ENCODE measurements at regions not wholly inside any gene's neighbourhood (a gene's known extent, or its start where the extent isn't known, plus 50 kb on each side); places are given as distances from the start of the nearest gene placed in this dataset.
"Not testable (repeated sequence)": the region's sequence is repeated elsewhere in the genome, so short reads cannot be mapped to it uniquely, and the experiment has no call there.

DNA sequence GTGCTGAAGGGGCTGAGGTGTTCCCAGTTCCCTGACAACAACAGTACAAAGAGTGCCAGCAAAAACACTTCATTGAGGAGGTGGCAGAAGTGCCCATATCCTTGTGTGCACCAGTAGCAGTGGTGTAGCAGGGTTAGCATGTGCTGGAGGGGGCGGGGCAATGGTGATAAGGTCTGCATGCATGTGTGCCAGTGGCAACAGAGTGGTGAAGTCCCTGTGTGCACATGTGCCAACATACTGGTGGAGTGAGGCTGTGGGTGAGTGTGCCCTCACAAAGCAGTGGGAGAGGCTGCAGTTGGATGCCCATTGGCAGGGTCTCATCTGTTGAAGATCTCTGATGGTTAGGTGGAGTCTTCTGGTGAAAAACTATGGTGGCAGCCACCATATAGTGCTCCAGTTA, 994.6 kb downstream of the PCDH19 start:
- no peak for DNase-seq (ENCODE audit: low read depth)

DNA sequence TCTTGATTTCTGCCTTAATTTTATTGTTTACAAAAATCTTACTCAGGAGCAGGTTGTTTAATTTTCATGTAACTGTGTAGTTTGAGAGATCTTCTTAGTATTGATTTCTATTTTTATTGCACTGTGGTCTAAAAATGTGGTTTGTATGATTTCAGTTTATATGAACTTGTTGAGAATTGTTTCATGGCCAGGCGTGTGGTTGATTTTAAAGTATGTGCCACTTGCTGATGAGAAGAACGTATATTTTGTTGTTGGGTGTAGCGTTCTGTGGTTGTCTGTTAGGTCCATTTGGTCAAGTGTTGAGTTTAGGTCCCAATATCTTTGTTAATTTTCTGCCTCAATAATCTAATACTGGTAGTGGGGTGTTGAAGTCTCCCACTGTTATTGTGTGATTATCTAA, 996.8 kb downstream of the PCDH19 start:
- no peak for DNase-seq (ENCODE audit: low read depth)

DNA sequence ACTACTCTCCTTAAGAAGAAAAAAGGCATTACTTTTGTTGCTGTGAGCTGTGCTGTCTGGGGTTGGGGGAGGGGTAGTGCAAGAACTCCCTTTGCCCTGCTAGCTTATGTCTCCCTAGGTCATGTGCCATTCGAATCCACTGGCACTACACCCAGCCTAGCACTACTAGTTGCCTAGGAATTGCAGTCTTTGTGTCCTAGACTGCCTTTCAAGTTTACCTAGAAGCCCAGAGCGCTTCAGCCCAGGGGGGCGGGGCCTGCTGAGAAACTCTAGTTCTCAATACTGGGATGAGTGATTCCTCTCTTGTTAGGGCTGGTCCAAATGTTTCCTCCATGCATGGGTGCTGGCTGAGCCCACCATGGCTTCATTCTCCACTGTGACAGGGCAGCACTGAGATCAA, 1011.5 kb downstream of the PCDH19 start:
- DNase-seq (ENCODE audit: low read depth): no peak

- DNase-seq (ENCODE audit: low read depth): no peak
Observed at GRCh38 chrX:99397879-99398278, 1012.2 kb downstream of the PCDH19 start.

DNA sequence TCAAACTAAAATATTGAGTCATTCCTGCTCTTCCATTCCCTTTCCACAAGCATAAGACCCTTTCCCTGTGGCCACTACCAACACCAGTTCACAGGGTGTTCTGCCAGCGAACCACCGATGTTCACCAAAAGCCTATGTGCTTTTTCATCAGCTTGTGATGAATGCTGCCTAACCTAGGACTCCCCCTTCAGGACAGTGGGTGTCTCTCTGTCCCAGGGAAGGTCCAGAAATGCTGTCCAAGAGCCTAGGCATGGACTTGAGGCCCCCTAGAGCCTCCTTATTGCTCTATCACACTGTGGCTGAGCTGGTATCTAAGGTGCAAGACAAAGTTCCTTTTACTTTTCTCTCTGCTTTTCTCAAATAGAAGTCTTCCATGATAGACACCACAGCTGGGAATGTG, 1015.6 kb downstream of the PCDH19 start:
- peak; percentile 7 for DNase-seq (ENCODE audit: low read depth)

- DNase-seq (ENCODE audit: low read depth): no peak
Observed at GRCh38 chrX:99384594-99385374, 1025.3 kb downstream of the PCDH19 start.

DNA sequence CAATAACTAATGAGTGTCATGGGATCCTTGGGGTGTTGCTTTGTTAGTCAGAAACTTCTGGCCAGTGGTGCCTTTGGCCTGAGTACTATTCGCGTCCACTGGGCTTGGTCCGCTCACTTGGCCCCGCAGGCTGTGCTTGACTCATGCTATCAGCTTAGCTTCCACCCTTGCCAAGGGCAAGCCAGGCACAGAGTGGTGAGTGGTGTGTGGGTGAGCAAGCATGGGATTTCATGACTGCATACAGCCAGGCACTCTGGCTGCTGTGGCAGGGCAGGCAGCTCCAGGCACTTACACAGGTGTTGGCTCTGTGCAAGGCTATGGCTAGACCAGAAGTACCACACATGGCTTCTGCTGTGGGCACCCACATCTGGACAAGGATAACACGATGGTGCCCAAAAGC, 1026.3 kb downstream of the PCDH19 start:
- DNase-seq (ENCODE audit: low read depth): no peak

- DNase-seq (ENCODE audit: low read depth): no peak
Observed at GRCh38 chrX:99371976-99372595, 1038.0 kb downstream of the PCDH19 start.

DNA sequence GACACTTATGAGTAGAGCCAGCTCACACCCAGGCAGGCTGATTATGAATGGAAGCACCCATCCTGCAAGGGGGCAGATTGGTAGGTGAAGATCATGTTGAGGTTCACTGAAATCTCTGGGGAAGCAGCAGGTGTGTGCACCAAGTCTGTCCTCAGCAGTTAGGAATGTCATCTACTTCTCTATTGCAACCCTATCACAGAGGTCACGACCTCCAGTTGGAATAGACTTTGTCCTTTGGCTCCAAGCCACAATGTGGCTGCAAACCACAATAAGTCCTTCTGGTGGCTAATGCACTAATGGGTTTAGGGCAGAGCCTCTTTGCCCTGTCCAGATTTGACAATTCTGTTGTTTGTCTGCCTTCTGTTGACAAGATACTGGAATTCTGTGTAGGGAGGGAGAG, 1056.7 kb downstream of the PCDH19 start:
- no peak for DNase-seq (ENCODE audit: low read depth)

DNA sequence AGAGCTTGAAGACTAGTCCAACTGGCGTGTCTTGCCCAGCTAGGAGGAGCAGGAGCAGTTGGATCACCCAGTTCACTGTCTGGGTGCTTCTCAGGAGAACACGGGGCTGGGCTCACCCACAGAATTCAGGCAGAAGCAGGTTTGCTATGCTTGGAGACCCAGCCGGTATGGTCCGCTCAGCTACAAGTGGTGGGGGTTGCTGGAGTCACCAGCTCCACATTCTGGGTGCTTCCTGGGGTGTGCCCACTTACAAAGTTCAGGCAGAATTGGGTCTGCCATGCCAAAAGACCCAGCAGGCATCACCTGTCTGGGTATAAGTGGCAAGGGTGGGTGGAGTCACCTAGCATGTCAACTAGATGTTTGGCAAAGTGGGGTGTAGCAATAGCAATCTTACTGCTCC, 1061.8 kb downstream of the PCDH19 start:
- no peak for DNase-seq (ENCODE audit: low read depth)

DNA sequence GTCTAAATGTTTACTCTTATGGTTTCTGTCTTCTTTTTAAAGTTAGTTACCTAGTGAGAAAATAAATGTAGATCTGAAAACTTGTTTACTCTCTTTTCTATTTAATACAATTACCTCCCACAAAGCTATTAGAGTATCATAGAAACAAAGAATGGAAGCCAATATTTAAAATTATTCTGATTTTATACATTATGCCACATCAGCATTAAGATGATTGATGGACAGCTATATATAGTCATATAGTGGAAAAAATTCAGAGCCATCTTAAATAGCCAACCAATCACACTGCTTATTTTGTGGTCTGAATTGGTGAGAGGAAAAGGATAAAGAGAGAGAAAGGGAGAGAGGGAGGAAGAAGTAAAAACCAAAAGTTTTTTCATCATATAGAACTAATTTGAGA, 1101.8 kb downstream of the PCDH19 start:
- DNase-seq (ENCODE audit: low read depth): no peak

DNA sequence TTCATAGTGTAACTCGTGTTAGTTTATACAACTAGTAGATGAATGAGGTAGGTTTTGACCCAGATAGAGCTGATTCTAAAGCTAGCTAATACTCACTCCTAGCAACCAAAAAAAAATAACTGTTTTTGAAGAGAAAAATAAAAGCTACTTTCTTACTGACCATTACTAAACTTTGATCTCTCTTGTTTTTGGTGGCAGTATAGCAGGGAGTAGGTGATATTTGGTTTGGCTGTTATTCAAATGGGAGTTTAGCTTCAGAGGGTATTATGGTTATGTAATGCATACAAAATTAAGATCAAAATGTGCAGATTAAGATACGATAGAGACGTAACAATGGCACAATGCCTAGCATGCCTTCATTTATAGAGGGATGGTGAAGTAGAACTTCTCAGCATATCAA, 1104.5 kb downstream of the PCDH19 start:
- no peak for DNase-seq (ENCODE audit: low read depth)

DNA sequence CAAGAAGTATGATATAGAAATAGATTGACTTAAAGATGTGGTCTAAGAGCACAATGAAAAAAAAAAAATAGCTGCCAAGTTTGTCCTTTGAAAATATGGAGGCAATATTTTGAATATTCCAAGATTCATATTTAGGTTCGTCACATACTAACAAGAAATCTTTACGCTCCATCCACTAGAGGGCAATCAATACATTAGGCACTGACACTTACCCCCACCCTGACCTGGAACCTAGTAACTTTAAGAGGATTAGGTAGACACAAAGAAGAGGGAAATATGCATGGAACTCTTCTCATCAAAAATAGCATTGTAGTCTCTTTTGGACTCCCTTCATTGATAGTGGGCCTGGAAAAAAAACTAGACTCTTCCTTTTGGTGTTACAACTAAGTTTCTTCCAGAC, 1108.1 kb downstream of the PCDH19 start:
- no peak for DNase-seq (ENCODE audit: low read depth)

DNA sequence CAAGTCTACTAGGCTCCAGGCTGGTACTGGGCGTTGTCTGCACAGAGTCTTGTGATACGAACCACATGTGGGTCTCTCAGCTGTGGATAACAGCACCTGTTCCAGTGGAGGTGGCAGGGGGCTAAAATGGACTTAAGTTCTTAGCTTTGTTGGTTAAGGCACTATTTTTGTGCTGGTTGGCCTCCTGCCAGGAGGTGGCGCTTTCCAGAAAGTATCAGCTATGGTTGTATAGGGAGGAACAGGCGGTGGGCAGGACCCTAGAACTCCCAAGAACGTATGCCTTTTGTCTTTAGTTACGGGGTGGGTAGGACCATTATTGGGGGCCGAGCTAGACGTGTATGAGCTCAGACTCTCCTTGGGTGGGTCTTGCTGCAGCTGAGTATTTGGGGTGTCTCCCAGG, 1138.4 kb downstream of the PCDH19 start:
- no peak for DNase-seq (ENCODE audit: low read depth)

GRCh38 chrX:99266255-99266654, 1143.8 kb downstream of the PCDH19 start:
- no peak for DNase-seq (ENCODE audit: low read depth)

DNA sequence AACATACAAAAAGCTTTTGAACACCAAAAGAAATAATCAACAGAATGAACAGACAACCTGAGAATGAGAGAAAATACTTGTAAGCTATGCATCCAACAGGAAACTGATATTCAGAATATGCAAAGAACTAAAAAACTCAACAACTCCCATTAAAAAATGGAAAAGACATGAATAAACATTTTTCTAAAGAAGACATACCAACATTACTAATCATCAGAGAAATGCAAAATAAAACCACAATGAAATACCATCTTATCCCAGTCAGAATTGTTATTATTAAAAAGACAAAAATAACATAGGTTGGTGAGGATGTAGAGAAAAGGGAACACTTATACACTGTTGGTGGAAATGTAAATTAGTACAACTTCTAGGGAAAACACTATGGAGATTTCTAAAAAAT, 1161.9 kb downstream of the PCDH19 start:
- DNase-seq (ENCODE audit: low read depth): no peak

- peak; percentile 8 for DNase-seq (ENCODE audit: low read depth)
Observed at GRCh38 chrX:99242001-99242400, 1168.1 kb downstream of the PCDH19 start.

DNA sequence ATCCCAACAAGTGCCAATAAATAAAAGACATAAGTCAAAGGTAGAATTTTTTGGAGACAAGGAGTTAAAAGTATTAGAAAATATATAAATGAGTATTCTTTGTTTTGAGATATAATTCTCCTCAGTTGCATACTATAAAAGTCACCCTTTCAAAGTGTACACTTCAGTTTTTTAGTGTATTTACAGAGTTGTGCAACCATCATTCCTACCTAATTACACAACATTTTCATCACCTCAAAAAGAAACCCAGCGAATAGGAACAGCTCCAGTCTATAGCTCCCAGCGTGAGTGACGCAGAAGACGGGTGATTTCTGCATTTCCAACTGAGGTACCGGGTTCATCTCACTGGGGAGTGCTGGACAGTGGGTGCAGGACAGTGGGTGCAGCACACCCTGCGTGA, 1175.7 kb downstream of the PCDH19 start:
- DNase-seq (ENCODE audit: low read depth): not testable (repeated sequence)

- DNase-seq (ENCODE audit: low read depth): no peak
Observed at GRCh38 chrX:99192421-99192820, 1217.7 kb downstream of the PCDH19 start.

DNA sequence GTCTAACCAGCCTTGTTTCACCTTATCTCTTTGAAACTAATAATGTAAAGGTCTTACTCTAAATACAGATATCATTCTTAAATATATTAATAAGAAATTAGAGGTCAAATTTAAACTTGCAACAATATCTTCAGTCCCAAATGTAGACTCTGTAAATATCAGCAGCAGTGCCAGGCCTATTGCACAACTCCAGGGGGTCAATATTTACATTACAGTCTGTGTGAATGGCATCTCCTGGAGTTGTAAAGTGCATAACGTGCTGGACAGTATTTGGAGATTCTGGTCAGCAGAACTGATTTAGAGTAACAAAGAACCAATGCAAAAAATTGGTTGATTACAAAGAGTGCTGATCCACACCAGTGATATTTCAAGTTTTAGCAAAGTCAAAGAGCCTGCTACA, 1225.9 kb downstream of the PCDH19 start:
- no peak for DNase-seq (ENCODE audit: low read depth)

- no peak for DNase-seq (ENCODE audit: low read depth)
Observed at GRCh38 chrX:99172958-99173357, 1237.1 kb downstream of the PCDH19 start.

DNA sequence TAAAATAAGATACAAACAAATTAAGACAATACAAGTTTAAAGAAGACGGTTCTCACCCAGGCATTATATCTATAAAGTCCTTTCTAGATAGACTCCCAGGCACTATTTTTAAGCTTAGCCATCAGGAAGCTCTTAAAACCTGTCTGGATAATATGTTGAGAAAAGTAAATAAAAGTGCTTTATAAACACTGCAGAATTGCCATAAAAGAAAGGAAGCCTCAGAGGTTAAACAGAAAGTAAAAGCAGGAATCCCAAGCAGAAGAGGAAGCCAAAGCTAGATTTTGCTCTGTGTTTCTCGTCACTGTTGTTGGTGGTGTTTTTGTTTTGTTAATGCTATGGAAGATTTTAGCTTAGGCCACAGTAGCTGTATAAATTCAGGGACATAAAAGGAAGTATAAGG, 1267.3 kb downstream of the PCDH19 start:
- DNase-seq (ENCODE audit: low read depth): peak; percentile 0

GRCh38 chrX:99137488-99137887, 1272.6 kb downstream of the PCDH19 start:
- no peak for DNase-seq (ENCODE audit: low read depth)
